D721Med (cell line): ENCODE measurements at regions not wholly inside any gene's neighbourhood (a gene's known extent, or its start where the extent isn't known, plus 50 kb on each side); places are given as distances from the start of the nearest gene placed in this dataset.

Source experiments
- DNase-seq: peaks from one replicate; pipeline ENCODE4 v3.0.0; 2011; ENCODE audit warnings: low spot score; ENCODE audit not compliant: insufficient read length
- FAIRE-seq: peaks from 2 replicates; lab custom pipeline; 2011; peaks lifted over from hg19 to GRCh38; lab: Jason Lieb, UNC
- CTCF ChIP-seq: IDR thresholded peaks from 2 replicates; pipeline ENCODE4 v1.5.1; 2012; ENCODE audit warnings: mild to moderate bottlenecking, control low read depth; ENCODE audit not compliant: insufficient read depth; ENCODE audit errors: missing control alignments

DNA sequence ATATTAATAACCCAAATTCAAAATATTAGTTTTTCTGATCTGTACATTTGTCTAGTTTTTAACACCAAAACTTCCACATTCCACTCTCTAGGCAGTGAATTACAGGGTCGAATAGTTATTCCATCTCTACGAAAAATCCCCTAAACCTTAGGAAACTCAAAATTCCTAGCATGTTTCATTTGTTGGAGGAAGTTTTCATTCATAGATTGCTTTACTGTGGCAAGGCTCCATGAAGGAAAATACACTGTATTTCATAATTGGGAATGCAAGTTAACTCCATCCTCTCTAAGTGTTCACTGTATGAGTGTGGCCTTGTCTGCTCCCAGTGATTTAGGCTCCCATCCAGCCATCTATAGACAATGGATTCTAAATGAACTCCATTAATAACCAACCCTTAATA, 296.1 kb downstream of the TENT5A start:
- FAIRE-seq, result no peak
- no peak for TF ChIP-seq CTCF
- no peak for DNase-seq

- no peak for FAIRE-seq
- TF ChIP-seq CTCF, result no peak
- DNase-seq, result no peak
These were observed 296.8 kb downstream of the TENT5A start for GRCh38 chr6:81455641-81456040.

GRCh38 chr6:81451787-81452186, 300.7 kb downstream of the TENT5A start:
- no peak for FAIRE-seq
- no peak for DNase-seq
- no peak for TF ChIP-seq CTCF

GRCh38 chr6:81450180-81450579, 302.3 kb downstream of the TENT5A start:
- DNase-seq (no peak), FAIRE-seq (no peak)
- TF ChIP-seq CTCF, result no peak

DNA sequence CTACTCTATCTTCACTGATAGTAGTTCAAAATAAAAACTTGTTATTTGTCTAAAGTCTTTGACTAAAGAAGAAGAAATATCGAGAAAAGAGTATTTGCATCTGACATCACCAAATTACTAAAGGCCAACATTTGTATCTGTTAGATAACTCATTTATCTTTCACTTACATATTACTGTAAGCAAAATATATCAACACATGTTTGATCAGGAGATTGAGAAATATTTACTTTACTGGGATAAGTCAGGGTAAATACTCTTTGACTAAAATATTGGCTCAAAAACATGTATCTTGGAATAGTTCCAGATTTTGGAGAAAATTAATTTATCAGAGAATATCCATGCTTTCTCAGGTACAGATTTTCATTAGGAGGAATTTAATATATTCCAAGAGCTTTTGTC, 306.0 kb downstream of the TENT5A start:
- DNase-seq (no peak), FAIRE-seq (no peak)
- no peak for TF ChIP-seq CTCF

GRCh38 chr6:81439417-81439816, 313.1 kb downstream of the TENT5A start:
- FAIRE-seq (no peak), DNase-seq (no peak)
- TF ChIP-seq CTCF, result no peak

- no peak for TF ChIP-seq CTCF
- DNase-seq, result no peak
- FAIRE-seq, result no peak
These were observed 315.5 kb downstream of the TENT5A start for GRCh38 chr6:81436990-81437389.
